HG03575 (cell line): ENCODE measurements at regions not wholly inside any gene's neighbourhood (a gene's known extent, or its start where the extent isn't known, plus 50 kb on each side); places are given as distances from the start of the nearest gene placed in this dataset.

ENCODE experiments used
- ATAC-seq: cut with Tn5 transposase; IDR thresholded peaks from one replicate; pipeline ENCODE4 v1.9.1; 2021; ENCODE audit not compliant: unreplicated experiment, insufficient number of reproducible peaks, low FRiP score; ENCODE audit errors: extremely low read depth

DNA sequence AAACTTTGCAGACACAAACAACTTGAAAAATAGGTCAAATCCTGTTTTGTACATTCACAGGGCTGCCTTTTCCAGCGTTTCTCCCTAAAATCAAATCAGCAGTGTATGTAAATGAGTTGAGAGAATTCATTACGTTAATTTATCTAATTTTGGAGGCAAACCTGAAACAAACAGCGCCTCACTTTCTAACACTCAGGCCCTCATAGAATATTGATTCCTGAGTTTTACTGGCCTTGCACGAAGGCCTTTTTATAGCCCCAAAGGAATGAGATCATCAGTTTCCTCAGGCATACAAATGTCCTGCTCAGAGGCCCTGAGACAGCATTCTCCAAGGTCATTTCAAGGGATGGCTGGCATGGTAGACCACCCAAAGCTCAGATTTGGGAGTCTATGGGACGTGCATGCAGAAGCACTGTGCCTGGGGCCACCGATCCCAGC, 131.7 kb upstream of the CHST15 start:
- ATAC-seq, result no peak

DNA sequence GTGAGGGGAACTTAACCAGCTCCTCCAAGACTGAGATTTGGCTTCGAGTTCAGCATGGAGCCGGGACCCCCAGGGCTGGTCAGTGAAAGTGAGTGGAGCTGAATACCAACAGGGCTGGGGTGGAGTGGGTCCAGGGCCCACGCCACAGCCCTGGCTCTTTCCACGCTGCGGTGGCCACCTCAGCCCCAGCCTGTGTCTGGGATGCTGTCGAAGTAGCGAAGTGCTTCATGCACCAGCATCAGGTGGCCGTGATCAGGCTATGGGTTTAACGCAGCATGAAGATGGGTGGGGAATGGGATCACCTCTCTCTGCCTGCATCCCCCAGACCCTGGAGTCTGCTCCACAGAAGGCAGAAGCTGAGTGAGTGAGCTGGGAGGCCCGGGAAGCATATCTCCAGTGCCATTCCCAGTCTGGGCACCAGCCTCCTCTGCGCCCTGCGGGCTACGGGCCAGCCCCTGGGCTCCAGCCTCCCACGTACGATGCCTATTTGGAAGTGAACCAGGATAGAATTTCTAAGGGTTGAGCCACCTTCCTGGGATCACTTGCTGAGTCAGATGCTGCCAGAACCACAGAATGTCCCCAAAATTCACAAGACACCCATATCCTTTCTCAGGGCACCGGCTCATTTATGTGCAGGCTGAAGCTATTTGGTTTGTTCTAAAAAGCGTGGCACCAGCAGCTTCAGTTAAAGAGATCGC, 131.1 kb upstream of the CHST15 start:
- no peak for ATAC-seq

DNA sequence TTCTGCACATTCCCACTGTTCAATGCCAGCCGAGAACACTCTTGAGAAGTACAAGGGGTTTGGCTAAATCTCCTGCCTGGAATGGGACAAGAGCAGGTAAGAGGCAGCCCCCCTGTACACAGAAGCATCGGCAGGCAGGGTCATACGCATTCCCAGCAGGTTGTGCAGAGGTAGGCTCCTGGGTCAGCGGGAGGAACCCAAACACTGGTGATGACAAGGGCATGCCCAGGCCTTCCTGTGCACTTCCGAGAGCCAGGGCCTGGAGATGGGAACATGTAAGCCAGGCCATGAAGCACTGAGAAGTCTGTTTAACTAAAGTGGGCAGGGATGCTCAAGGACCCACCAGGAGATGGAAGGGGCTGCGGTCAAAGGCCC, 130.3 kb upstream of the CHST15 start:
- no peak for ATAC-seq

DNA sequence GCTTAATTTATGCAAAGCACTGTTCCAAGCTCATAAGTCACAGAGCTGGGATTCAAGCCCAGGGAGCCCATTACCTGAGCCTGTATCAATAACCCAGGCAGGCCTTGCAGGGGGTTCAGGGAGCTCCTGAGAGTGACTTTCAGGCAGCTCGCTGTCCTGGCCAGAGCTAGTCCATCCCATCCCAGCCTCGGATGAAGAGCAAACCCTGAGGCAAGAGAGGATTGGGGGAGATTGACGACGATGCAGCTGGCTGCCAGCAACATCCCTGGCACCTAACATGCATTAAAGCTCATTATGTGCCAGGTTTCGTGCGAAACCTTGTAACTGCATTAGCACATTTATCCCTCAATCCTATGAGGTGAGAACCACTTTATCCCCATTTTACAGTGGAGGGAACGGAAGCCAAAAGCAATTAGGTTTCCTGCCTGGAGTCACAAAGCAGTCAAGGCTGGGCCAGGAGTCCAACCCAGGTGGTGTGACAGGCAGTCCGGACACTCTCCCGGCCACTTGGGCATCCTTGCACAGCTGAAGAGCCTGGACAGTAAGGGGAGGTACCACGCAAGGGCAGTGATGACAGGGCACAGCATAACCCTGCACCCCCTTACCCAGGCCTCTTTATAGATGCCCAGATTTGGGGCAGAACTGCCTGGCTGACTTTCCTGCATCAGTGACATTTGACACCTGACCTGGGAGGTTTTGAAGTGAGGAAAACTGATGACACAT, 129.8 kb upstream of the CHST15 start:
- no peak for ATAC-seq

DNA sequence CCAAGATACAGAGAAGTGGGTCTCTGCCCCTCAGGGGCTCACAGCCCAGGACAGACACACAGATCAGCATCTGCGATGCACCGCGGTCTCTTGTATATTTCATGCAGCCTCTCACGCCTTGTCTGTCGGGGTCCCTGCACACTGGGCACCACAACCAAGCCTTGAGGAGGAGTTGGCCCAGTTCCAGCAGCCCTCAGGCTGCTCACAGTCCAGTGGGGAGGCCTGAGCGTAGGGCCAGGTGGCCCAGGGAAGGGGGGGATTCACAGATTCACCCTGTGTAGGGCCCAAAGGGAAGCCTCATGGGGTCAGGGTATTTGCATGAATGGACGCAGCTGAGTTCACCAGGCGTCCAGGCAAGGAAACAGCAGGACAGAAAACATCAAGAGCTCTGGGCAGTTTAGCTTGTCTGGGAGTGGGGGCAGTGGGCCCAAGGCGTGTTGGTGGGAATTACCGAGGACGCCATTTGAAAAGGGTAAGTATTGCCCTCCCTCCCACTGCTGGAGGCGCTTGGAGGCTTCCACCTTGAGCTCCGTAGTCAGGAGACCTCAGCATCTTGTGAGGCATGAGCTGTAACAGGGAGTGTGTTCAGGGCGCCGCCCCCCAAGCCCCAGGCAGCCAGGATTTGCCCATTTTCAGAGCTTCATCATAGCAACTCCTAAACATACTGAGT, 129.1 kb upstream of the CHST15 start:
- no peak for ATAC-seq

DNA sequence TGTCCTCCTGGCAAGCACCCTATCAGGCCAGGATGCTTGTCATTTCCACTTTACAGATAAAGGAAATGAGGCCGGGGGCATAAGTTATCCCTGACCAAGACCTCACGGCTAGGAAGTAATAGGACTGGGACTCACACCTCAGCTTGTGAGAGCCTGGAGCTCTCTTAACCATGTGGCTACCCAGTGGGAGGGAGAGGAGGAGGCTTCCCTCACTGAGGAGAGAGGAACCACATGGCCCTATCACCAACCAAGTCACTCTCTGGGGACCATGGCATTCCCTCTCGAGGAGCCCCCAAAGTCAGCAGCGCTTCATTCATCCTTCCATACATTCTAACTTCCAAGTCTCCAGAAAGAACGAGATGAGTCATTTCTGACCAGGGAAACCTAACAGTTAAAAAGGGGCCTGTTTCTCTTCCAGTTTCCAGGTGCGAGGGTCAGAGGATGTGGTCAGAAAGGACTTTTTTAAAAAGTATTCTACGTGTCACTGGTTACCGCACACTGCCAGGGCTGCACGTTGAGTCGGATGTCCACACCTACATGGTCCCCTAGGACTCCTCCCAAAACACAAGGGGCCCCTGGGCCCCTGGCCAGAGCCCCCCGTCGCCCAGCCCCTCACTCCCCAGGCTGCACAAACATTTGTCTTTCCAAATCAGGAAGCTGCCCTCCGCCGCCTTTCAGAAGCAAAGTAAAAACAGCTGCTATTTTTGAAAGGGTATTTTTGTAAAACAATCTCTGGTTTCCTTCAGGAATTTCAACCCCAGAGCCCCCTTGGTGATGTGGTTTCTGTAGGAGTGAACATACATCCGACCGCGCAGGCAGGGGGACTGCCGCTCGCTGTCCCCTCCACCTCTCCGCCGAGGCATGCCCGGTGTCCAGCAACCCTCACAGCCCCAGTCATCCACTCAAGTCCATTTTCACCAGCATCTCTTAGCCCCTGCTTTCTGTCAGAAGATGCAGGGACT, 128.2 kb upstream of the CHST15 start:
- ATAC-seq, result no peak

DNA sequence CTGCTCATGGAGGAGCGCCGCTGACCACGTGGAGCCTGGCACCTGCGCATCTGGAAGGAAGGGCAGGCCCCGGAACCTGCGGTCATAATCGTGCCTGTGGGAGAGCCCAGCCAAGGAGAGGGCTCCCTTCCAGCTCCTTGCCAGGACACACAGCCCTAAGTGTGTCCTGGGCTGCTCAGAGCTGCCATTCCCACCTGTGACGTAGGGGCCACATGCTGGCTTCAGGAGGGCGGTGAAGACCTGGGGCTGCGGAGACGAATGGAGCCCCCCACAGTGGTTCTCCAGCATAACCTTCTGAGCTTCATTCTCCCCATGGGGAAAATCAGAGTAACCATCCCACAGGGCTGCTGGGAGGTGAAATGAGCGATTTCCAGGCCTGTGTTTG, 127.6 kb upstream of the CHST15 start:
- ATAC-seq, result no peak

DNA sequence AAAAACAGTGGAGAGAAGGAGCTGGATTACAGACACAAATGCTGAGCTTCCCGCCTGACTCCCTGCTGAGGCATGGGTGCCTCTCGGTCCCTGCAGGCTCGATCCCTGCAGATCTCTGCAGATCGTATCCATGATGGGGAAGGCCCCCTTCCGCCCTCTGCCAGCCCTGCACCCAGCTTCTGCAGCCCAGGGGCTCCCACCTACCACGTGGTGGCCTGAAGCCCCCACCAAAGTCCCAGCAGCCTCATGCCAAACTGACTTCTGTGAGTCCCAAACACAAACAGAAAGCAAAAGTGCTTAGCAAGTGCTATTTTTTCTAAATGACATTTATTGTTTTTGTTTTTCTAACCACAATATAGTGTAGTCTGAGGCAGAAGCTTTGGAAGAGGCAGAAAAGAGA, 127.1 kb upstream of the CHST15 start:
- no peak for ATAC-seq

DNA sequence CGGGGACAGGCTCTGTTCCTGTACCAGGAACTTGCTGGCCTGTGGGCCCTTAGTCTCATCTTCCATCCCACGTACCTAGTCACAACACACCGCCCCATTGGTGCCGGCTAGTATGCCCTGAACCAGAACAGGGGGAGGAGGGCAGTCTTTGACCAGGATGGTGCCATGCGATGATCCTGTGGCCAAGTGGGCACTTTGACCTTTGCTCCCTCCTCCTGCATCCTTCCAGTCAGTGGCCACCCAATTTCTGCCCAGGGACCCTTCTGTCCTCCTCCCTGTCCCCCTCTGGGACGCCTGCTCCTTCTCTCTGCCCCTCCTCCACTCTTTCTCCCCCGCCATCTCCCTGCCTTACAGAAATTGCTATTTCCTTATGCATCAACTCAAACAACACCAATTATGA, 126.3 kb upstream of the CHST15 start:
- no peak for ATAC-seq

DNA sequence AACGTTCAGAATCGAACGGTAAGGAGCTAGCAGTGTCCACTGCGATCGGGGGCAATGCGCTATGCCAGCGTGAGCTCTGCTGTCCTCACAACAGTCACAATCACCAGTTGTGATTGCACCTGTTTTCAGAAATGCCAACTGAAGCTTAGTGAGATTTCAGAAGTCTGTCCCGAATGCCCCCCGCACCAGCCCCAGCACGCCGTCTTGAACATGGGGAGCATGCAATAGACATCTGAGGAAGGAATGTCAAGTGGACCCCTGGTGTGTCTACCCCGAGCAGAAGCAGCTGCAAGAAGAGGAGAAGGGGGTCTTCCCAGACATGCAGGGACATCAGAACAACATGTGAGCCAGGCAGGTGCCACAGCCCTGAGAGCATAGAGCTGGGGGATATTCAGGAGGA, 125.7 kb upstream of the CHST15 start:
- ATAC-seq, result no peak

DNA sequence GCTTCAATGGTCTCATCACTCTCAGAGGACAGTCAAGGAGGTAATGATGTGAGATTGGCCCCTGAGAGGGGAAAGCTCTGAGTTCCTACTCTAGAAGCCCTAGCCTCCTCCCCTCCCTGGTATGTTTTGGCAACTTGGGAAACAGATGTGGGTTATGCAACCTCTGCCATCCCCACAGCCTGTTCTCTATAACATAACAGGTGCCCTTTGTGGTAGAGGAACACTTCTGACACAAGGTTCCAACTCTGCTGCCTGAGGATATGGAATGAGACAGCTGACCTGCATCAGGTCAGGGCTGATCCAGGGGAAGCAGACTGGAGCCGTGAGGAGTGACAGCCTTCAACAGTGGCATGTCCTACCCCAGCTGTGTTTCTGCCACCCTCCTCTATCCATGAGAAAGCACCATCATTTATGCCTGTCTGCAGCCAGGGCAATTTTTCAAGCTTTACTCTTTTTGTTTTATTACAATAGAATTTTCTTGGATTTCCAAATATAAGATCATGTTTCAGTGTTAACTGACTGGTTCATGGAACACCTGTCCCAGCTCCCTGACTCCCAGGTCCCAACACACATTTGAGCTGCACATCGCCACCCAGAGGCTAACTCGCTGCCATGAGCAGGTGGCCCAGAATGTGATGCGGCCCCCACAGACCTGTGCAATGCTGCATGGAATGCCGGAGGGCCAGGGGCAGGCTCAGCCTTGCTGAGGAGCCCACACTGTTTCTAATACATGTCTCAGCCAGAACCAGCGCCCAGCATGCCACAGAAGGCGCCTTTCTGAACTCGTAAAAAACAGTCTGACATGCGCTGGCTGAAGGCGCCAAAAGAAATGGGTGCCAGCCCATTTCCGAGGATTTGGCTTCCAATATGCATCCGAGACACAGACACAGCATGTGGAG, 124.8 kb upstream of the CHST15 start:
- no peak for ATAC-seq

DNA sequence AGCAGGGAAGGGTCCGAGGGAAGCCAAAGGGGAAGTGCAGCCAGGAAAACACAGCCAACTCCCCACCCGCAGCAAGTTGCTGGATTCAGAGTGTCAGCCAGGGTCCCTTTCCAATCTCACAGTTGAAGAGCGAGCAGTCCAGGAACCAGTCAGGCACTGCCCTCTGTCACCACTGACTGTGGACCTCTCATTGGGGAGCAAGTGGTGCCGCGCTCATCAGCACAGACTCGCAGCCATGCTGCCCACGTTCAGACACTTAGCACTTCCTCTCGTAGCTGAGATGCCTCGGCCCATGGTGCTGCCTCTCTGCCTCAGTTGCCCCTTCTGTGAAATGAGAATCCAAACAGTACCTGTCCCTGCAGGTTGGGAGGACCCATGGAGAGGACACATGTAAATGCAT, 123.6 kb upstream of the CHST15 start:
- ATAC-seq, result no peak

DNA sequence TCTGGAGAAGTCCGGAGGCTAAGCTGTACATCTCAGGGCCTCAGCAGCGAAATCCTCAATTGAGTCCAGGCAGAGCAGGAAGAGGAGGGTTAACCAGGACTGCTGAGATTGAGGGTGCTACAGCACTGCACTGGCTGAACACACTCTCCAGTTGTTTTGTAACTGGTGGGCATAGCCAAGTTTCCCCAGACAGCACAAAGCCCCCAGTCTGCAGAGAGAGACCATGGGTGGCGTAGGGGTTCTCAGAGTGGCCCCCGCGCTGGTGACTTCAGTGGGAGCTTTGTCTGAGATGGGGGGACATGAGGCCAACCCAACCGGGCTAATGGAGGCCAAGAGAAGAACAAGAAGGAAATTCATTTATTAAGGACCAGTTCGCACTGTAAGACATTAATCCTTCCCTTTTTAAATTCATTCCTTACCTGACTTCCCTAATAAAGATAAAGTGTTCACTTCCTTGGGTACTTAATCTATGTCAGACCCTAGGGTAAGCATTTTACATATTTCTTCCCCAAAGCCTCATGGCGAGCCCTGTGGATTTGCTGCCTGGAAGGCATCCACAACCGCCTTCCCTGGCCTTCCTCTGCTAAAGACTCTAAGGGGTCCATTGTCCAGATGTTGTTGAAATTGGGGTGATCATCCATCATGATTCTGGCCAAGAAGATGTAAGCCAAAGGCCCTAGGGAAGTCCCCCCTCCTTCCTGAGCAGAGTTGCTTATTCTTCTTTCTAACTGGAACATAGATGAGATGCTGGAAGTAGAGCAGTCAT, 121.4 kb upstream of the CHST15 start:
- no peak for ATAC-seq

DNA sequence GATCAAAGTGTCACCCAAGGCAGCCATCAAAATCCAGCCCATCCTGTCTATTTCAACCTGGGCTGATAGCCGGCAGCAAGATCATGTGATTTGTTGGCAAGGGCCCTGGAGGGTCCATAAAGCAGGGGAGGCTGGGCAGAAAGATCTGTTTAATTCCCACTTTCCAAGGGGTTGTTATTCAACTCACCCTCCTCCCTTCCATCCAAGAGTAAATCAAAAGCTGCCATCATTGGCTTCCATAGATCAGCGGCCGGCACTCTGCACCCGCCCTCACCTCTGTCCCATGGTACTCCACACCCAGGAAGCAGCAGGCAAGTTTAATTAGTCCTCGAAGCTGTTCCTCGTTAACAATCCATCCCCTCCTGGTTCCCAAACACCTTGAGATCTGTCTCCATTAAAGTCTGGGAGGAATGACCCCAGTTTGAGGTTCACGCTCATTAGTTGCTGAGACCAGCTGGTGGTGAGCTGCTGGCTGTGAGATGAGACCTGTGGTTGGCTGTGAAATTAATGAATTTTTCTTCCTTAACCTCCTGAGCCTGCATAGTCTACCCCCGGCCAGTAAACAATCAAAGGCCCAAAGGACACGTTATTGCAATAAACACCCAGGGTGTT, 120.6 kb upstream of the CHST15 start:
- ATAC-seq, result no peak

DNA sequence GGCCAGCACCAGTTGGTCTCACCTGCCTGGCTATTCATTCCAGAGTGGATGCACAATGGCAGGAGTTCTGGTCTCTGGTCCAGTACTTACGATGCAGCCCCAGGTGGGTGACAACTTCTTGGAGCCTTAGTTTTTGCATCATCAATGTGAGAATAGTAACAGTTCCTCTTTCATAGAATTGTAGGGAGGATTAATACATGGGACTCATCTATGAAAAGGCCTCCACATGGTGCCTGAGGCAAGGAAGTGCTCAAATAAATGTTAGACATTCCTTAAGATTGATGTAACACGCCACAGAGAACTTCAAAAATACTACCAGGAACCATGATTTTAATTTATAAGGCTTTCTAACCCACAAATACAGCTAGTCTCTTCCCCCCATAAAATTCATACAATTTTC, 120.1 kb upstream of the CHST15 start:
- no peak for ATAC-seq

DNA sequence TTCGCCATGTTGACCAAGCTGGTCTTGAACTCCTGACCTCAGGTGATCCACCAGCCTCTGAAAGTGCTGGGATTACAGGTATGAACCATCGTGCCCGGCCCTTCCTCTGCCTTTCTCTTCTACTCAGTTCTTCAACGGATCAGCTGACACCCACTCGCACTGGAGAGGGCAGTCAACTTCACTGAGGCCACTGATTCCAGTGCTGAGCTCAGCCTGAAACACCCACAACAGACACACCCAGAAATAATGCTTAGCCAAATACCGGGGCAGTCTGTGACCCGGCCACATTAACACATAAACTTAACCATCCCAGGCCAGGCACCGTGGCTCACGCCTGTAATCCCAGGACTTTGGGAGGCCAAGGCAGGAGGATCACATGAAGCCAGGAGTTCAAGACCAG, 119.3 kb upstream of the CHST15 start:
- no peak for ATAC-seq

DNA sequence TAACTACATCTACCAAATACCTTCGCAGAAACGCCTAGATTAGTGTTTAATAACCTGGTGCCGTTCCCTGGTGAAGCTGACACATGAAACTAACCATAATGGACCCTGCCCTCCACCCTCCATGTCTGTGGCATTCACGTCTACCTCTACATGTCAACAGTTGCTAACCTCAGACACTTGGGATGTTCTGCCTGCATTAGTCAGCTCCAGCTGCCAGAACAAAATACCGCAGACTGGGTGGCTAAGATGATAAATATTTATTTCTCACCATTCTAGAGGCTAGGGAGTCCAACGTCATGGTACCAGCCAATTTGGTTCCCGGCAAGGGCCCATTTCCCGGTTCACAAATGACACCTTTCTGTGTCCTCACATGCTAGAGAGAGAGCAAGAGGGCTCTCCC, 118.5 kb upstream of the CHST15 start:
- ATAC-seq, result no peak
